K562 (cell line): ENCODE measurements at regions not wholly inside any gene's neighbourhood (a gene's known extent, or its start where the extent isn't known, plus 50 kb on each side); places are given as distances from the start of the nearest gene placed in this dataset.

ENCODE experiments used
- BCL6 ChIP-seq: fragments of 250-450 bp; sonication (Bioruptor Pico); IDR thresholded peaks from 2 replicates; pipeline ENCODE4 v1.4.0; 2020
- CSDE1 ChIP-seq, 2 experiments: fragments of 450-650 bp; IDR thresholded peaks; 2 replicates each; pipeline ENCODE4 v1.6.1; 2016; ENCODE audit warnings: mild to moderate bottlenecking in 1 of 2
- EZH2 ChIP-seq: IDR thresholded peaks from 2 replicates; pipeline ENCODE4 v1.6.1; 2012; ENCODE audit warnings: low read depth, mild to moderate bottlenecking, inconsistent platforms, low read length, borderline replicate concordance
- HNRNPH1 ChIP-seq: fragments of 200-400 bp; formaldehyde crosslinking; optimal IDR thresholded peaks from 2 replicates; pipeline ENCODE3; 2017; ENCODE audit warnings: low read depth, mild to moderate bottlenecking, low read length, moderate library complexity
- KAT2B ChIP-seq: IDR thresholded peaks from one replicate; pipeline ENCODE4 v1.6.1; 2012; ENCODE audit warnings: low read depth, mild to moderate bottlenecking, control low read depth, inconsistent platforms, low read length, moderate library complexity
- NFE2 ChIP-seq: IDR thresholded peaks from 2 replicates; pipeline ENCODE4 v1.6.1; 2014; ENCODE audit warnings: antibody characterized with exemption, low read depth
- SIX5 ChIP-seq, 2 experiments: IDR thresholded peaks; 2 replicates each; pipeline ENCODE4 v1.6.1; 2011; ENCODE audit warnings: low read length in 2 of 2, borderline replicate concordance in 1 of 2, low read depth in 1 of 2, mild to moderate bottlenecking in 1 of 2, moderate library complexity in 1 of 2; ENCODE audit not compliant: insufficient read depth in 1 of 2
- TFAM ChIP-seq: fragments of 250-450 bp; sonication (Bioruptor Pico); conservative IDR thresholded peaks from 2 replicates; pipeline ENCODE4 v1.5.0; 2021; ENCODE audit warnings: mild to moderate bottlenecking, moderate library complexity
- TGIF2 ChIP-seq: sonication (generic); formaldehyde crosslinking; IDR thresholded peaks from 2 replicates; pipeline ENCODE4 v1.8.1; 2022; ENCODE audit warnings: mild to moderate bottlenecking, missing genetic modification reagents, moderate library complexity
- USF1 ChIP-seq: sonication (generic); formaldehyde crosslinking; IDR thresholded peaks from 2 replicates; pipeline ENCODE4 v1.9.0; 2022; ENCODE audit warnings: mild to moderate bottlenecking, missing genetic modification reagents
- ZBTB40 ChIP-seq, 2 experiments: fragments of 450-650 bp in 1 of 2; sonication (generic) in 1 of 2; formaldehyde crosslinking in 1 of 2; IDR thresholded peaks; 2 replicates each; pipeline versions ENCODE4 v1.7.1 to v1.9.0; 2016 to 2022; ENCODE audit warnings: inconsistent platforms in 1 of 2, mild to moderate bottlenecking in 1 of 2, missing genetic modification reagents in 1 of 2
- ZFP36 ChIP-seq: fragments of 150-350 bp; IDR thresholded peaks from 2 replicates; pipeline ENCODE4 v1.6.1; 2018; ENCODE audit warnings: low read length, low read depth; ENCODE audit not compliant: partially characterized antibody

GRCh38 chr1:29433830-29434229 is 197.5 kb downstream of the PTPRU start:
- TF ChIP-seq CSDE1 (IDR thresholded peaks at IDR 0.05) (no peak), ZFP36 (no peak), KAT2B (no peak), SIX5 (IDR thresholded peaks at IDR 0.05; ENCODE audit: borderline replicate concordance in 1 of 2, insufficient read depth in 1 of 2, low read depth in 1 of 2, low read length in 2 of 2) (no peak), EZH2 (no peak), TFAM (CRISPR knock-in tag) (no peak), USF1 (CRISPR knock-in tag) (no peak), HNRNPH1 (no peak), ZBTB40 (IDR thresholded peaks at IDR 0.05) (no peak), ZBTB40 (CRISPR knock-in tag; IDR thresholded peaks at IDR 0.05) (no peak), TGIF2 (CRISPR knock-in tag) (no peak), NFE2 (no peak), BCL6 (CRISPR knock-in tag) (no peak)
